Activated CD8-positive, alpha-beta T cell treated with anti-CD3 and anti-CD28 coated beads, Interleukin-2, amount 10 ng/mL, durations not matched to agents 7 days and 5 days (primary cell): ENCODE measurements at regions not wholly inside any gene's neighbourhood (a gene's known extent, or its start where the extent isn't known, plus 50 kb on each side); places are given as distances from the start of the nearest gene placed in this dataset.
"Not testable (repeated sequence)": the region's sequence is repeated elsewhere in the genome, so short reads cannot be mapped to it uniquely, and the experiment has no call there.

Experiments
- ATAC-seq: fragments of 150-1000 bp; cut with Tn5 transposase; one replicate; pipeline ENCODE4 v1.10.0; 2021; ENCODE audit warnings: moderate library complexity
- CTCF ChIA-PET: fragments of 350-600 bp; sonication (Branson Sonifier 250); formaldehyde crosslinking; loops from one replicate; lab custom pipeline; 2021; ENCODE audit warnings: antibody characterized with exemption; lab: Charles Lee
- POLR2A ChIA-PET: fragments of 350-600 bp; sonication (Branson Sonifier 250); formaldehyde crosslinking; loops from one replicate; lab custom pipeline; 2021; ENCODE audit warnings: antibody characterized with exemption; lab: Charles Lee
- DNase-seq: peaks from one replicate; pipeline ENCODE4 v3.0.0-alpha.2; 2020
- H3K27ac Mint-ChIP-seq: one replicate; pipeline ENCODE4 v1.8.0; 2021; ENCODE audit warnings: mild to moderate bottlenecking, mixed read lengths
- H3K27me3 Mint-ChIP-seq: one replicate; pipeline ENCODE4 v1.8.0; 2021; ENCODE audit warnings: low read depth, mixed read lengths
- H3K36me3 Mint-ChIP-seq: one replicate; pipeline ENCODE4 v1.8.0; 2021; ENCODE audit warnings: low read depth, mixed read lengths
- H3K4me1 Mint-ChIP-seq: one replicate; pipeline ENCODE4 v1.8.0; 2021; ENCODE audit warnings: low read depth, mixed read lengths
- H3K4me3 Mint-ChIP-seq: one replicate; pipeline ENCODE4 v1.8.0; 2021; ENCODE audit warnings: mild to moderate bottlenecking, mixed read lengths
- H3K9me3 Mint-ChIP-seq: one replicate; pipeline ENCODE4 v1.8.0; 2022; ENCODE audit warnings: mixed read lengths; ENCODE audit not compliant: insufficient read depth

GRCh38 chr10:83539528-83540308 lies 599.6 kb upstream of the GHITM start:
- no peak for DNase-seq
- Mint-ChIP-seq H3K27ac (no peak overlapping the region), H3K36me3 (no peaks in the 10 kb centered on the region), H3K4me3 (no peak overlapping the region), H3K27me3 (no peaks in the 10 kb centered on the region), H3K4me1 (no peaks in the 10 kb centered on the region), H3K9me3 (no peaks in the 10 kb centered on the region)
- no peak for ATAC-seq
- ChIA-PET POLR2A (no interaction called here), CTCF (no interaction called here)

GRCh38 chr10:83541046-83541445 lies 598.3 kb upstream of the GHITM start:
- Mint-ChIP-seq H3K27me3 (no peaks in the 10 kb centered on the region), H3K4me3 (no peak overlapping the region), H3K27ac (no peak overlapping the region), H3K36me3 (no peaks in the 10 kb centered on the region), H3K9me3 (no peaks in the 10 kb centered on the region), H3K4me1 (no peaks in the 10 kb centered on the region)
- ChIA-PET POLR2A (no interaction called here), CTCF (no interaction called here)
- ATAC-seq: no peak
- DNase-seq: no peak

- no peak for DNase-seq
- ChIA-PET POLR2A (no interaction called here), CTCF (no interaction called here)
- H3K27me3 Mint-ChIP-seq: no peaks in the 10 kb centered on the region
- H3K27ac Mint-ChIP-seq: no peak overlapping the region
- no peaks in the 10 kb centered on the region for H3K36me3 Mint-ChIP-seq
- H3K4me1 Mint-ChIP-seq: no peaks in the 10 kb centered on the region
- no peaks in the 10 kb centered on the region for H3K9me3 Mint-ChIP-seq
- no peak for ATAC-seq
- H3K4me3 Mint-ChIP-seq: no peak overlapping the region
Observed at GRCh38 chr10:83542774-83543411, 596.4 kb upstream of the GHITM start.

GRCh38 chr10:83543691-83544462 lies 595.4 kb upstream of the GHITM start:
- CTCF ChIA-PET: no interaction called here
- Mint-ChIP-seq H3K4me1 (no peaks in the 10 kb centered on the region), H3K36me3 (no peaks in the 10 kb centered on the region), H3K27me3 (no peaks in the 10 kb centered on the region), H3K27ac (no peak overlapping the region), H3K4me3 (no peak overlapping the region), H3K9me3 (no peaks in the 10 kb centered on the region)
- ATAC-seq: no peak
- DNase-seq: no peak
- POLR2A ChIA-PET: no interaction called here

GRCh38 chr10:83545901-83546391 lies 593.4 kb upstream of the GHITM start:
- no peak overlapping the region for H3K27ac Mint-ChIP-seq
- no peaks in the 10 kb centered on the region for H3K4me1 Mint-ChIP-seq
- no peaks in the 10 kb centered on the region for H3K9me3 Mint-ChIP-seq
- no peaks in the 10 kb centered on the region for H3K36me3 Mint-ChIP-seq
- ATAC-seq (no peak), DNase-seq (no peak)
- no peaks in the 10 kb centered on the region for H3K27me3 Mint-ChIP-seq
- ChIA-PET POLR2A (no interaction called here), CTCF (interaction anchor here (1.6 kb wide), 1 partner anchor 13 kb away, joined by 3 read pairs; no protein-coding TSS in a partner anchor)
- H3K4me3 Mint-ChIP-seq: no peak overlapping the region

- POLR2A ChIA-PET: not testable (repeated sequence)
Observed at GRCh38 chr10:83551190-83551589, 588.1 kb upstream of the GHITM start.

GRCh38 chr10:83553366-83553765 lies 585.9 kb upstream of the GHITM start:
- no peaks in the 10 kb centered on the region for H3K36me3 Mint-ChIP-seq
- H3K4me3 Mint-ChIP-seq: no peak overlapping the region
- no peak for ATAC-seq
- no peak overlapping the region for H3K27ac Mint-ChIP-seq
- H3K9me3 Mint-ChIP-seq: no peaks in the 10 kb centered on the region
- H3K4me1 Mint-ChIP-seq: no peaks in the 10 kb centered on the region
- ChIA-PET CTCF (no interaction called here), POLR2A (no interaction called here)
- no peaks in the 10 kb centered on the region for H3K27me3 Mint-ChIP-seq
- no peak for DNase-seq

More at GRCh38 chr10:83551190-83551589, 588.1 kb upstream of the GHITM start:
- H3K27me3 Mint-ChIP-seq, H3K9me3 Mint-ChIP-seq, H3K36me3 Mint-ChIP-seq, ATAC-seq, CTCF ChIA-PET, H3K4me1 Mint-ChIP-seq, H3K27ac Mint-ChIP-seq, DNase-seq, H3K4me3 Mint-ChIP-seq: not testable (repeated sequence)

GRCh38 chr10:83555264-83555663 lies 584.0 kb upstream of the GHITM start:
- H3K4me1 Mint-ChIP-seq: no peaks in the 10 kb centered on the region
- no peaks in the 10 kb centered on the region for H3K9me3 Mint-ChIP-seq
- no peaks in the 10 kb centered on the region for H3K36me3 Mint-ChIP-seq
- CTCF ChIA-PET: no interaction called here
- no peak for ATAC-seq
- DNase-seq: no peak
- H3K4me3 Mint-ChIP-seq: no peak overlapping the region
- H3K27ac Mint-ChIP-seq: no peak overlapping the region
- POLR2A ChIA-PET: no interaction called here
- no peaks in the 10 kb centered on the region for H3K27me3 Mint-ChIP-seq

GRCh38 chr10:83562381-83562780 lies 576.9 kb upstream of the GHITM start:
- ATAC-seq (no peak), DNase-seq (no peak)
- no peaks in the 10 kb centered on the region for H3K36me3 Mint-ChIP-seq
- no peaks in the 10 kb centered on the region for H3K27me3 Mint-ChIP-seq
- no peak overlapping the region for H3K4me3 Mint-ChIP-seq
- ChIA-PET CTCF (no interaction called here), POLR2A (no interaction called here)
- H3K4me1 Mint-ChIP-seq: no peaks in the 10 kb centered on the region
- no peak overlapping the region for H3K27ac Mint-ChIP-seq
- H3K9me3 Mint-ChIP-seq: no peaks in the 10 kb centered on the region

- CTCF ChIA-PET: no interaction called here
- ATAC-seq: no peak
- no peak overlapping the region for H3K4me3 Mint-ChIP-seq
Observed at GRCh38 chr10:83564889-83565588, 574.3 kb upstream of the GHITM start.

GRCh38 chr10:83572036-83572435 lies 567.3 kb upstream of the GHITM start:
- no peak for ATAC-seq
- DNase-seq: no peak
- H3K27me3 Mint-ChIP-seq: no peaks in the 10 kb centered on the region
- no peaks in the 10 kb centered on the region for H3K36me3 Mint-ChIP-seq
- ChIA-PET CTCF (no interaction called here), POLR2A (no interaction called here)
- H3K4me1 Mint-ChIP-seq: no peaks in the 10 kb centered on the region
- H3K9me3 Mint-ChIP-seq: no peaks in the 10 kb centered on the region
- no peak overlapping the region for H3K4me3 Mint-ChIP-seq
- no peak overlapping the region for H3K27ac Mint-ChIP-seq

More at GRCh38 chr10:83564889-83565588, 574.3 kb upstream of the GHITM start:
- POLR2A ChIA-PET: no interaction called here
- Mint-ChIP-seq H3K27ac (no peak overlapping the region), H3K36me3 (no peaks in the 10 kb centered on the region), H3K9me3 (no peaks in the 10 kb centered on the region), H3K4me1 (no peaks in the 10 kb centered on the region), H3K27me3 (no peaks in the 10 kb centered on the region)
- DNase-seq: no peak
